ENCODE measurements at regions not wholly inside any gene's neighbourhood (a gene's known extent, or its start where the extent isn't known, plus 50 kb on each side); places are given as distances from the start of the nearest gene placed in this dataset.

- peaks cover 5% of the 10 kb centered on the region for H3K9me3 Mint-ChIP-seq
- DNase-seq (no peak), ATAC-seq (no peak)
- no peaks in the 10 kb centered on the region for H3K27me3 Mint-ChIP-seq
- H3K4me3 Mint-ChIP-seq, result no peak overlapping the region
- H3K27ac Mint-ChIP-seq, result no peak overlapping the region
- H3K36me3 Mint-ChIP-seq (ENCODE audit: low read depth), result no peaks in the 10 kb centered on the region
- no peaks in the 10 kb centered on the region for H3K4me1 Mint-ChIP-seq
Measured at GRCh38 chr10:105644091-105644490, 1003.0 kb downstream of the SORCS3 start.

DNA sequence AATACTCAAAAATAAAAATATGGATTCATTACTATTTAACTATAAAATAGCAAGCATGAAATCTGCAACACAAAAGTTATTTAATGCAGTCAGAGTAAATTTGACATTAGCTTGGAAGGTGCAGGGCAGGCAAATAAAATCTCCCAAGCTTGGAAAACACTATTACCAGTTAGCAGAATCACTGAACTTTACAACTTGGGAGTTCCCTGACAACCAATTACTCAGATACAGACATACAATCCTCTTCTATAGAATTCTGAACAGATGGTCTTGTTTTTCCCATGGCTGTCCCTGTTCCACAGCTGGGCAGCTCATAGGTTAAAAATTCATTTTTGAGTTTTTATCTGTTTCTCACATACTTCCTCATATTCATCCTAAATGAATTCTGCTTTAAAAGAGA, 1002.6 kb downstream of the SORCS3 start:
- H3K9me3 Mint-ChIP-seq, result peaks cover 5% of the 10 kb centered on the region
- no peak overlapping the region for H3K27ac Mint-ChIP-seq
- H3K4me3 Mint-ChIP-seq, result no peak overlapping the region
- H3K27me3 Mint-ChIP-seq, result no peaks in the 10 kb centered on the region
- no peaks in the 10 kb centered on the region for H3K4me1 Mint-ChIP-seq
- DNase-seq (no peak), ATAC-seq (no peak)
- H3K36me3 Mint-ChIP-seq (ENCODE audit: low read depth), result no peaks in the 10 kb centered on the region

DNA sequence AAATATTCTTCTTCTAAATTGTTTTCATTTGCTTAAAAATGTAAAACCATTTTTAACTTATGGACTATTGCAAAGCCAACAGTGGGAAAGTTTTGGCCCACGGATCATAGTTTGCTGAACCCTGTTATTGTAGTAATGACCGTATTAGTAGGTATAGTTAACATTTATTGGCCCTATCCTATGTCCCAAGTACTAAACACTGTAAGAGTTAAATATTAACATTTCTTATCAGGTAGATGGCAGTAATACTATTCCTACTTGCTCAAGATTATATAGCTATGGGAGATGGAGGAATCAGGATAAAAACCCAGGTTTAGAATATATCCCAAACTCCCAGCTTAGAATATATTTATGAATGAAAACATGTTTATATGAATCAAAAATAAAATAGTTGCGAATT, 993.2 kb downstream of the SORCS3 start:
- Mint-ChIP-seq H3K9me3 (peaks cover 4% of the 10 kb centered on the region), H3K27me3 (no peaks in the 10 kb centered on the region), H3K36me3 (ENCODE audit: low read depth) (no peaks in the 10 kb centered on the region), H3K4me1 (no peaks in the 10 kb centered on the region), H3K4me3 (no peak overlapping the region), H3K27ac (no peak overlapping the region)
- DNase-seq (no peak), ATAC-seq (no peak)

DNA sequence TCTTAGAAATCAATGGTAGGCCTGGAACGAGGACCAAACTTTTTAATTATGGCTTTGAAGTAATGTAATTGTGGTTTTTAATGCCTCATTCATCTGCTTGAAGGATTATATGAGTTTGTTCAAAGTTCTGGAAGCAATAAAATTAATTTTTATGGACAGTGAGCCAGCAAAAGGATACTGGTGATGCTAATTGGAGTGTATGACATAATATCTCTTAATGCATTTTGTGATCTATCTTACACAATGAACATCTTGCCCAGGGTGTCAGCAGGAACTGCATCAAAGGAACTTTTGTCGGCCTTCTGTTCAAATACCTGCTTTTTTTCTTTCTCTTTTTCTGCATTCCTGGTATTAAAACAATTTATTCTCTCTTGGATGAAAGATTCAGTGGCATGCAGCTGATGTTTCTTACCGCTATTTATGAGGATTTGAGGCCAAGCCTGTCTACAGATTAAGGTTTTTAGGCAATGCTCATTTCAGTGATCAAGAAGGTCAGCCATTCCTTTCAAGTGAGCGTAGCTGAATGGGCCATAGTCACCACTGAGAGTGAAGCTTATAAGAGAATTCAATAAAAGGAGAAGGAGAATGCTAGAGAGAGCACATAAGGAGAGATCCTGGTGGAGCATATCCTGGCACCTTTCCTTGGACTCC, 974.8 kb downstream of the SORCS3 start:
- Mint-ChIP-seq H3K36me3 (ENCODE audit: low read depth) (no peaks in the 10 kb centered on the region), H3K4me3 (no peak overlapping the region), H3K9me3 (peaks cover 13% of the 10 kb centered on the region), H3K27me3 (no peaks in the 10 kb centered on the region), H3K4me1 (no peaks in the 10 kb centered on the region), H3K27ac (no peak overlapping the region)
- ATAC-seq (no peak), DNase-seq (no peak)

- Mint-ChIP-seq H3K9me3 (peaks cover 8% of the 10 kb centered on the region), H3K36me3 (ENCODE audit: low read depth) (no peaks in the 10 kb centered on the region), H3K4me1 (no peaks in the 10 kb centered on the region), H3K27me3 (no peaks in the 10 kb centered on the region), H3K4me3 (no peak overlapping the region), H3K27ac (no peak overlapping the region)
- DNase-seq, result no peak
- no peak for ATAC-seq
Measured at GRCh38 chr10:105611244-105611798, 970.2 kb downstream of the SORCS3 start.

GRCh38 chr10:105609451-105609850, 968.4 kb downstream of the SORCS3 start:
- Mint-ChIP-seq H3K27ac (no peak overlapping the region), H3K9me3 (peaks cover 8% of the 10 kb centered on the region), H3K4me1 (no peaks in the 10 kb centered on the region), H3K4me3 (no peak overlapping the region), H3K27me3 (no peaks in the 10 kb centered on the region), H3K36me3 (ENCODE audit: low read depth) (no peaks in the 10 kb centered on the region)
- ATAC-seq (no peak), DNase-seq (no peak)

- peaks cover 9% of the 10 kb centered on the region for H3K9me3 Mint-ChIP-seq
- H3K4me3 Mint-ChIP-seq, result no peak overlapping the region
Measured at GRCh38 chr10:105605918-105606317, 964.8 kb downstream of the SORCS3 start.

DNA sequence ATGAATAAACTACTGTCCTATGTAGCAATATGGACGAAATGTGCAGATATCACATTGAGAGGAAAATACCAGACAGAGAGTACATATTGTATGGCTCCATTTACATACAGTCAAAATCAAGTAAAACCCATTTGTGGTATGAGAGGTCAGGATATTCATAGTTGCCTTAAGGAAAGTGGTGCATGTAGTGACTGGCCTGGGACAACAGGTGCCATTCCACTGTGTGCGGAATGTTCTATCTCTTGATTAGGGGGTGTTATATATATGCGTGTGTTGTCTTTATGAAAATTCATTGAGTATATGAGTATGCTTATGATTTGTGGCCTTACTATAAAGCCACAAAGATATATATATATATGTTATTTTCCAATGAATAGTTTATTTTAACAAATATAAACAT, 964.0 kb downstream of the SORCS3 start:
- Mint-ChIP-seq H3K4me1 (no peaks in the 10 kb centered on the region), H3K4me3 (no peak overlapping the region), H3K36me3 (ENCODE audit: low read depth) (no peaks in the 10 kb centered on the region), H3K27ac (no peak overlapping the region), H3K27me3 (no peaks in the 10 kb centered on the region), H3K9me3 (peaks cover 9% of the 10 kb centered on the region)
- ATAC-seq, result no peak
- DNase-seq, result no peak

More at GRCh38 chr10:105605918-105606317, 964.8 kb downstream of the SORCS3 start:
- no peak for ATAC-seq
- no peak overlapping the region for H3K27ac Mint-ChIP-seq
- H3K36me3 Mint-ChIP-seq (ENCODE audit: low read depth), result no peaks in the 10 kb centered on the region
- no peaks in the 10 kb centered on the region for H3K27me3 Mint-ChIP-seq
- no peak for DNase-seq
- H3K4me1 Mint-ChIP-seq, result no peaks in the 10 kb centered on the region

GRCh38 chr10:105598207-105598606, 957.1 kb downstream of the SORCS3 start:
- no peak overlapping the region for H3K4me3 Mint-ChIP-seq
- ATAC-seq, result no peak
- DNase-seq, result no peak
- H3K4me1 Mint-ChIP-seq, result no peaks in the 10 kb centered on the region
- no peaks in the 10 kb centered on the region for H3K27me3 Mint-ChIP-seq
- no peak overlapping the region for H3K27ac Mint-ChIP-seq
- H3K36me3 Mint-ChIP-seq (ENCODE audit: low read depth), result no peaks in the 10 kb centered on the region
- H3K9me3 Mint-ChIP-seq, result peaks cover 9% of the 10 kb centered on the region

DNA sequence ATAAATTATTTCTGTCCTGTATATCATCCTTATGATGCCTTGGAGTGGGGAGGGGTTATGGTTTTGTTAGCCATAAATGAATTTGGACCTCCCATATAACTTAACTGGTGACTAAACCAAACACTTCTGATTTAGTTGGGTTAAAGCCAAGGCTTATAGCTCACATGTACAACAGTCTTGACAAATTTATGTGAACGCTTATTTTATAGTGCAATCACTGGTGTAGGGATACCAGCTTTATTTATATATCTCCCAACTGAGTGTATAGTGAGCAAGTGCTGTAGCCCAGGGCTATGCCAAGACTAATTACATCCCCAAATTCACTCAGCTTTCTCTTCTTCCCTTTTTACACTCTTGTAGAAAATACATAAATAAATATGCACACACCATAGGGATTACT, 956.2 kb downstream of the SORCS3 start:
- H3K9me3 Mint-ChIP-seq, result peaks cover 8% of the 10 kb centered on the region
- peaks cover 2% of the 10 kb centered on the region for H3K27me3 Mint-ChIP-seq
- H3K27ac Mint-ChIP-seq, result no peak overlapping the region
- no peaks in the 10 kb centered on the region for H3K36me3 Mint-ChIP-seq (ENCODE audit: low read depth)
- no peak for ATAC-seq
- DNase-seq, result no peak
- no peak overlapping the region for H3K4me3 Mint-ChIP-seq
- H3K4me1 Mint-ChIP-seq, result no peaks in the 10 kb centered on the region

DNA sequence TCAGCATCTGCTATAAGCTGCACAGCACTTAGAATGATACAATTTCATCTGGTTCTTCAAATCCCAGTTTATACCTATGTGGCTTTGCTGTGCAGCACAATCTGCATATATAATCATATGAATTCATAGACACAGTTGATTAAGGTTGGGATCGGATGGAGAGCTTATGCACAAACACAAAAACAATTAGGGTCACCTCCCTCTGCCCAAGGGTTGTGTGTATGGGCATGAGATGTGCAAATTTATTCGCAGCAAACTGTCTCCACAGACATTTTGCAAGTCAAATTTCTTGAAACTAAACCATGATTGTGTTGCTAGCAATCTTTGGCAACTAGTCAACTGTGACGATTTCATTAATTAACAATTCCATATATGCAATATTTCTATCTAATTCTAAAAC, 955.7 kb downstream of the SORCS3 start:
- Mint-ChIP-seq H3K27ac (no peak overlapping the region), H3K4me1 (no peaks in the 10 kb centered on the region), H3K36me3 (ENCODE audit: low read depth) (no peaks in the 10 kb centered on the region), H3K27me3 (peaks cover 2% of the 10 kb centered on the region), H3K9me3 (peaks cover 8% of the 10 kb centered on the region), H3K4me3 (no peak overlapping the region)
- DNase-seq, result no peak
- no peak for ATAC-seq

DNA sequence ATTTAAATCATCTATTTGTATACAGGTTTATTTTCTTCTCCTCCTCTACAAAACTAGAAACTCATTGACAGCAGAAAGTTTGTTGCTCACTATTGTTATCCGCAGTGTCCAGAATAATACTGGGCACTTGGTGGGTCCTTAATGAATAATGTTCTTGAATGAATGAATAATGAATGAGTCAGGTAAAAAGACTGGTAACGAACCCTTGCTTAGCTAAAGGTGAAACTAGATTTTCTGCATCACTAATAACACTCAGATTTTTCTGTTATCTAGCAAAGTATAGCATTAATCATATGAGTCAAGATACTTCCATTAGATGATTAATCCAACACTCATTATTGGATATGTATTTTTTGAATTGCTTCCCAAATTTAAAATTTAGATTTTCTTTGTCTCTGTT, 953.2 kb downstream of the SORCS3 start:
- H3K4me3 Mint-ChIP-seq, result no peak overlapping the region
- ATAC-seq (no peak), DNase-seq (no peak)
- H3K9me3 Mint-ChIP-seq, result peaks cover 8% of the 10 kb centered on the region
- no peak overlapping the region for H3K27ac Mint-ChIP-seq
- peaks cover 2% of the 10 kb centered on the region for H3K27me3 Mint-ChIP-seq
- H3K4me1 Mint-ChIP-seq, result no peaks in the 10 kb centered on the region
- H3K36me3 Mint-ChIP-seq (ENCODE audit: low read depth), result no peaks in the 10 kb centered on the region

GRCh38 chr10:105592468-105592867, 951.4 kb downstream of the SORCS3 start:
- no peaks in the 10 kb centered on the region for H3K36me3 Mint-ChIP-seq (ENCODE audit: low read depth)
- no peak overlapping the region for H3K27ac Mint-ChIP-seq
- no peaks in the 10 kb centered on the region for H3K4me1 Mint-ChIP-seq
- H3K4me3 Mint-ChIP-seq, result no peak overlapping the region
- DNase-seq, result no peak
- H3K27me3 Mint-ChIP-seq, result peaks cover 2% of the 10 kb centered on the region
- no peak for ATAC-seq
- H3K9me3 Mint-ChIP-seq, result peaks cover 8% of the 10 kb centered on the region

DNA sequence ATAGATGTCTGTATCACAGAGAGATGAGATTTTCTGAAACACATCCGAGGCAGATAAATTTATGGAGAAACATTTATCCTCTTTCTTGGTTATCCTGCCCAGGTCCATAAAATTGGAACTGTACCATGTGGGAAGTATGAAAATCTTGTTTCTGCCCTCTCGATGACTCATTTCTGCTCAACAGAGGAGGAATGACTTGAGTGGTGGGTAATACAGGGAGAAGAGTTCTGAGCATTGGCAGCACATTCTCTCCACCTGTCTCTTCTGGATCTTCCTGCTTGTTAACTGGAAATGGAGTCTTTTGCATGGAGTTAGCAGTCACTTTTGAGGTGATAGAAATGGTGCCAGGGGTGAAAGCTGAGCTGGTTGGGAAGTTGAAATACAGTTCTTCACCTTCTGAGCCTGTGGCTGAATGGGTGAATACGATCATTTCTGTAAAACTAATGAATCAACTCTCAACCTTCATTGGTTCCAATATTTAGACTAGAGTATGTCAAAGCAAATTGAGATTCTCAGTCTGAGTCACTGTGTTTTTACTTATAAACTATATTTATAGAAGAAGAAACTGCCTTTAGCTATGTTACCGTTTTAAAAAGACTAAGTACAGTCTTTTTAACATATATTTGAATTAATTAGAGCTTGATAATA, 945.5 kb downstream of the SORCS3 start:
- no peak overlapping the region for H3K27ac Mint-ChIP-seq
- H3K27me3 Mint-ChIP-seq, result no peaks in the 10 kb centered on the region

DNA sequence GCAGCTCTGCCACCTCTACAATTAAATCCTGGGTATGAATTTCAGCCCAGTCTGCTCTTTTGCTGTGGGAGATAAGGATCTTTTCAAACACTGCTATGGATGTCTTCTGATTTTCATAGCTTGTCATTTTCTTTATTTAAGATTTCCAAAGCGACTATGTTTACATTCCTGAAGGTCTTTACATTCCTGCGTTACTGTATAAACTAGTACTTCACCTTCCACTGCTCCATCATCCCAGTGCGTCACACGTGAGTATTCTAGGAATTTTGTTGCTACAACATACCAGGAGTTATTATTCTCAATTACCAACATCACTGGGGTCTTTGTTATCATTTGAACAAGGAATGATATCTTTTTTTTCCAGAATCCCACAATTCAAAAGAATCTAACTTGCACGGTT, 944.7 kb downstream of the SORCS3 start:
- H3K27me3 Mint-ChIP-seq, result no peaks in the 10 kb centered on the region
- H3K27ac Mint-ChIP-seq, result no peak overlapping the region
- no peaks in the 10 kb centered on the region for H3K4me1 Mint-ChIP-seq
- no peak overlapping the region for H3K4me3 Mint-ChIP-seq
- no peak for ATAC-seq
- no peaks in the 10 kb centered on the region for H3K36me3 Mint-ChIP-seq (ENCODE audit: low read depth)
- no peak for DNase-seq
- peaks cover 11% of the 10 kb centered on the region for H3K9me3 Mint-ChIP-seq

More for the DNA sequence above, 945.5 kb downstream of the SORCS3 start:
- ATAC-seq, result no peak
- H3K4me3 Mint-ChIP-seq, result no peak overlapping the region
- DNase-seq, result no peak
- no peaks in the 10 kb centered on the region for H3K36me3 Mint-ChIP-seq (ENCODE audit: low read depth)
- peaks cover 11% of the 10 kb centered on the region for H3K9me3 Mint-ChIP-seq
- no peaks in the 10 kb centered on the region for H3K4me1 Mint-ChIP-seq
